ENCODE measurements at regions not wholly inside any gene's neighbourhood (a gene's known extent, or its start where the extent isn't known, plus 50 kb on each side); places are given as distances from the start of the nearest gene placed in this dataset.
"Not testable (repeated sequence)": the region's sequence is repeated elsewhere in the genome, so short reads cannot be mapped to it uniquely, and the experiment has no call there.

DNA sequence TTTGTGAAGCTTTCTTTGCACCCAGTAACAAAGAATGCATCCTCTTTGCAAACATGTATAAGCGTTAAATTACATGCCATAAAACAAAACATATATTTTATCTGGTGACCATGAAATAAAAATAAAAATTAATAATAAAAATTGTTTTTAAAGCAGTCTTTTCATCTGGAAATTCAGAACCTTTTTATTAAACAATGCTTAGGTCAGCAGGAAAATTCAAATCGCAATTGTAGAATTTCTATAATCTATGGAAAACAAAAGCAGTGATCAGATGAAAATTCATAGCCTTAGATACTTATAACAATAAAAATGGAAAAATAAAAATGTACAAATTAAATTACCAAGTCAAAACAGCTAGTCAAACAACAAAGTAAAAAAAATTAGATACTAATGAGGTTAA, 435.9 kb upstream of the CHAC2 start:
- intact Hi-C loops (cut with DNase I), result no loop called here
- Histone ChIP-seq H3K27ac (no peak overlapping the region), H3K27me3 (ENCODE audit: insufficient read depth in 3 of 3, low read length in 2 of 3) (no peaks in the 10 kb centered on the region), H3K9me3 (no peaks in the 10 kb centered on the region), H3K4me1 (no peaks in the 10 kb centered on the region), H3K4me3 (no peak overlapping the region), H3K36me3 (ENCODE audit: insufficient read depth in 1 of 2, low read depth in 1 of 2) (no peaks in the 10 kb centered on the region)
- 73 to 92% (median 90%) methylated on average over 2 of the region's 2 CpGs for WGBS, 3 donors
- TF ChIP-seq, protein P1, sequence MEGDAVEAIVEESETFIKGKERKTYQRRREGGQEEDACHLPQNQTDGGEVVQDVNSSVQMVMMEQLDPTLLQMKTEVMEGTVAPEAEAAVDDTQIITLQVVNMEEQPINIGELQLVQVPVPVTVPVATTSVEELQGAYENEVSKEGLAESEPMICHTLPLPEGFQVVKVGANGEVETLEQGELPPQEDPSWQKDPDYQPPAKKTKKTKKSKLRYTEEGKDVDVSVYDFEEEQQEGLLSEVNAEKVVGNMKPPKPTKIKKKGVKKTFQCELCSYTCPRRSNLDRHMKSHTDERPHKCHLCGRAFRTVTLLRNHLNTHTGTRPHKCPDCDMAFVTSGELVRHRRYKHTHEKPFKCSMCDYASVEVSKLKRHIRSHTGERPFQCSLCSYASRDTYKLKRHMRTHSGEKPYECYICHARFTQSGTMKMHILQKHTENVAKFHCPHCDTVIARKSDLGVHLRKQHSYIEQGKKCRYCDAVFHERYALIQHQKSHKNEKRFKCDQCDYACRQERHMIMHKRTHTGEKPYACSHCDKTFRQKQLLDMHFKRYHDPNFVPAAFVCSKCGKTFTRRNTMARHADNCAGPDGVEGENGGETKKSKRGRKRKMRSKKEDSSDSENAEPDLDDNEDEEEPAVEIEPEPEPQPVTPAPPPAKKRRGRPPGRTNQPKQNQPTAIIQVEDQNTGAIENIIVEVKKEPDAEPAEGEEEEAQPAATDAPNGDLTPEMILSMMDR (IDR thresholded peaks at IDR 0.05), result no peak
- ATAC-seq (no peak), DNase-seq (no peak)

DNA sequence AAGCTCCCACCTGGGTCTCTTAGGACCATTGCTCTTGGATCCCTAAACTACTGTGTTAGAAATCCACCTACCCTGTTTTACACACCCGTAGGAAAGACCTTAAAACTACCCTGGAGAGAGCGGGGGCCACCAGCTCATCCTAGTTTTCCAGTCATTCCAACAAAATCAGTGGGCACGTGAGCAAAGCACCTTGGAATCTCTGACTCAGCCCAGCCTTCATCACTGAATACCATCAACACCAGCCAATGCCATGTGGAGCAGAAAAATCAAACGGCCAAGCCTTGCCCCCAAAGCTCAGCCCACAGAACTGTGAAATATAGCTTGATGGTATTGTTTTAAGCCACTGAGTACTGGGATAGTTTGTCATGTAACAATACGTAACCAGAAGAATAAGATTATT, 449.7 kb upstream of the CHAC2 start:
- H3K27ac ChIP-seq, result no peak overlapping the region
- 60 to 67% (median 66%) methylated on average over 5 of the region's 5 CpGs for WGBS, 3 donors
- no peaks in the 10 kb centered on the region for H3K27me3 ChIP-seq (ENCODE audit: insufficient read depth in 3 of 3, low read length in 2 of 3)
- H3K9me3 ChIP-seq, result no peaks in the 10 kb centered on the region
- intact Hi-C loops (cut with DNase I), result no loop called here
- H3K4me1 ChIP-seq, result no peaks in the 10 kb centered on the region
- no peak for ATAC-seq
- TF ChIP-seq, protein P1 (IDR thresholded peaks at IDR 0.05), result no peak
- no peaks in the 10 kb centered on the region for H3K36me3 ChIP-seq (ENCODE audit: insufficient read depth in 1 of 2, low read depth in 1 of 2)
- DNase-seq, result no peak
- H3K4me3 ChIP-seq, result no peak overlapping the region

DNA sequence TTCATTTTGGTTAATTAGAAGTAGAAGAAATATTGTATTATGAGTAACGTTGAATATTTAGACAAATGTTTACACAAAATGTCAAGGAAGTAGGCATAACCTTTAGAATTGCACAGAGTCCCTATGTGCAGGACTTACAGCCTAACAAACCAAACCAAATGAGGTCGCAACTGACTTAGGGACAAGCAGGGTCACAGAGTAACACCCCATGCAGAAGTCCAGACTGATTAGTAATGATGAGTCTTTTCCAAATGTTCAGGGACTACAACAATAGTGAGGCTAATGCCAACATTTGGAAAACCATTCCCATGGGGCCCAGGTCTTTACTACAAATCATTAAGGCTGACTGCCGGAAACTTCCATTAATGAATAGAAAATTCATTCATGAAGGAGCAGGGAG, 452.5 kb upstream of the CHAC2 start:
- H3K4me3 ChIP-seq, result no peak overlapping the region
- DNase-seq (no peak), ATAC-seq (no peak)
- no peaks in the 10 kb centered on the region for H3K36me3 ChIP-seq (ENCODE audit: insufficient read depth in 1 of 2, low read depth in 1 of 2)
- TF ChIP-seq, protein P1 (IDR thresholded peaks at IDR 0.05), result no peak
- H3K27ac ChIP-seq, result no peak overlapping the region
- no peaks in the 10 kb centered on the region for H3K4me1 ChIP-seq
- H3K27me3 ChIP-seq (ENCODE audit: insufficient read depth in 3 of 3, low read length in 2 of 3), result no peaks in the 10 kb centered on the region
- no peaks in the 10 kb centered on the region for H3K9me3 ChIP-seq
- intact Hi-C loops (cut with DNase I), result loop anchor here in 1 of 2 donors (1.0 kb wide), 1 partner anchor 8 kb away; no protein-coding TSS in a partner anchor
- 71 to 73% (median 72%) methylated on average over 3 of the region's 3 CpGs for WGBS, 3 donors

DNA sequence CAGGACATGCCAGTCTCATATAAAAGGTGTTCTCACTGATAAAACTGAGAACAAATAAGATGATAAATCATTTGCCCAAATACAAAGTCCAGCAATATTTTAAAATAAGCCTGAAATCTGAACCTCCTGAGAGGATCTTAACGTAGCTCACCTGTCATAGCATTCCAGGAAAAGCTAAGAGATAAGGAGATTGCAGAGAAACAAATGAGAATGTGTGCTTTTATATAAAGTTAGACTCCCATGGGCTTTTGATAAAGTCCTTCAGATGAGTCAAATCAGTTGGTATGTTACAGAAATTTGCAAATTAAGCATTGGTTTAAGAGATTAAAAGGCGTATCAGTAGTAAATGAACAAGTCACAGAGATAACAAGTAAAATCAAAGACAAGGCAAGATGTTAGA, 452.9 kb upstream of the CHAC2 start:
- H3K4me3 ChIP-seq, result no peak overlapping the region
- TF ChIP-seq, protein P1 (IDR thresholded peaks at IDR 0.05), result no peak
- DNase-seq (no peak), ATAC-seq (no peak)
- intact Hi-C loops (cut with DNase I), result loop anchor here in 1 of 2 donors (1.0 kb wide), 1 partner anchor 7 kb away; no protein-coding TSS in a partner anchor
- no peaks in the 10 kb centered on the region for H3K27me3 ChIP-seq (ENCODE audit: insufficient read depth in 3 of 3, low read length in 2 of 3)
- H3K4me1 ChIP-seq, result no peaks in the 10 kb centered on the region
- no peaks in the 10 kb centered on the region for H3K36me3 ChIP-seq (ENCODE audit: insufficient read depth in 1 of 2, low read depth in 1 of 2)
- 59 to 72% (median 62%) methylated on average over 2 of the region's 2 CpGs for WGBS, 3 donors
- H3K27ac ChIP-seq, result no peak overlapping the region
- H3K9me3 ChIP-seq, result no peaks in the 10 kb centered on the region

DNA sequence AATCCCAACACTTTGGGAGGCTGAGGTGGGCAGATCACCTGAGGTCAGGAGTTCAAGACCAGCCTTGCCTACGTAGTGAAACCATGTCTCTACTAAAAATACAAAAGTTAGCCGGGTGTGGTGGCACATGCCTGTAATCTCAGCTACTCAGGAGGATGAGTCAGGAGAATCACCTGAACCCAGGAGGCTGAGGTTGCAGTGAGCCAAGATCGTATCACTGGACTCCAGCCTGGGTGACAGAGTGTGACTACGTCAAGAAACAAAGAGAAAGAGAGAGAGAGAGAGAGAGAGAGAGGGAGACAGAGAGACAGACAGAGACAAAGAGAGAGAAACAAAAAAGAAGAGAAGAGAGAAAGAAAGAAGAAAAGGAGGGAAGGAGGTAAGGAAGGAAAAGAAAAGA, 454.0 kb upstream of the CHAC2 start:
- H3K27ac ChIP-seq; H3K9me3 ChIP-seq; H3K27me3 ChIP-seq (ENCODE audit: insufficient read depth in 3 of 3, low read length in 2 of 3); DNase-seq; H3K36me3 ChIP-seq (ENCODE audit: insufficient read depth in 1 of 2, low read depth in 1 of 2); H3K4me1 ChIP-seq; intact Hi-C loops (cut with DNase I); ATAC-seq; H3K4me3 ChIP-seq: not testable (repeated sequence)
- 73 to 84% (median 80%) methylated on average over 4 of the region's 4 CpGs for WGBS, 3 donors

All from psoas muscle (tissue), 7 donors.